WTC11 (cell line): ENCODE measurements at regions not wholly inside any gene's neighbourhood (a gene's known extent, or its start where the extent isn't known, plus 50 kb on each side); places are given as distances from the start of the nearest gene placed in this dataset.

ENCODE experiments used
- ATAC-seq: fragments of 200-7000 bp; cut with Tn5 transposase; 2 replicates; pipeline ENCODE4 v1.10.0; 2021; ENCODE audit warnings: mild to moderate bottlenecking, moderate library complexity
- CTCF ChIA-PET: fragments of 300-600 bp; sonication (Branson Sonifier 250); formaldehyde crosslinking; loops from one replicate; lab custom pipeline; 2021; ENCODE audit warnings: antibody characterized with exemption; lab: Charles Lee
- POLR2A ChIA-PET: fragments of 350-600 bp; sonication (Branson Sonifier 250); formaldehyde crosslinking; loops from one replicate; lab custom pipeline; 2021; ENCODE audit warnings: antibody characterized with exemption; lab: Charles Lee
- DNase-seq: peaks from one replicate; pipeline ENCODE4 v3.0.0; 2021; ENCODE audit warnings: low spot score
- H3K27ac Mint-ChIP-seq: 2 replicates; pipeline ENCODE4 v1.8.0; 2021; ENCODE audit warnings: mixed read lengths
- H3K27me3 Mint-ChIP-seq: 2 replicates; pipeline ENCODE4 v1.8.0; 2021; ENCODE audit warnings: low read depth, mild to moderate bottlenecking, moderate library complexity, mixed read lengths
- H3K36me3 Mint-ChIP-seq: 2 replicates; pipeline ENCODE4 v1.8.0; 2021; ENCODE audit warnings: mixed read lengths
- H3K4me1 Mint-ChIP-seq: 2 replicates; pipeline ENCODE4 v1.8.0; 2022; ENCODE audit warnings: mixed read lengths
- H3K4me3 Mint-ChIP-seq: 2 replicates; pipeline ENCODE4 v1.8.0; 2021; ENCODE audit warnings: mild to moderate bottlenecking, moderate library complexity, mixed read lengths
- H3K9me3 Mint-ChIP-seq: 2 replicates; pipeline ENCODE4 v1.8.0; 2021; ENCODE audit warnings: mixed read lengths
- ATF2 ChIP-seq: sonication (generic); formaldehyde crosslinking; IDR thresholded peaks from 2 replicates; pipeline ENCODE4 v1.8.1; 2022; ENCODE audit warnings: low read depth, missing genetic modification reagents, borderline replicate concordance
- CBFB ChIP-seq: sonication (generic); formaldehyde crosslinking; IDR thresholded peaks from 2 replicates; pipeline ENCODE4 v1.8.1; 2022; ENCODE audit warnings: mild to moderate bottlenecking, low read depth, missing genetic modification reagents
- E2F1 ChIP-seq: sonication (generic); formaldehyde crosslinking; IDR thresholded peaks from 2 replicates; pipeline ENCODE4 v1.8.0; 2022; ENCODE audit warnings: mild to moderate bottlenecking, missing genetic modification reagents
- JUN ChIP-seq: sonication (generic); formaldehyde crosslinking; IDR thresholded peaks from 2 replicates; pipeline ENCODE4 v1.8.0; 2023; ENCODE audit warnings: mild to moderate bottlenecking, missing genetic modification reagents
- MAX ChIP-seq: sonication (generic); formaldehyde crosslinking; IDR thresholded peaks from 2 replicates; pipeline ENCODE4 v1.8.0; 2022; ENCODE audit warnings: mild to moderate bottlenecking, missing genetic modification reagents
- NFYB ChIP-seq: sonication (generic); formaldehyde crosslinking; conservative IDR thresholded peaks from 2 replicates; pipeline ENCODE4 v1.8.0; 2022; ENCODE audit warnings: low read depth, missing genetic modification reagents
- NR1H2 ChIP-seq: sonication (generic); formaldehyde crosslinking; IDR thresholded peaks from 2 replicates; pipeline ENCODE4 v1.9.0; 2021; ENCODE audit warnings: mild to moderate bottlenecking, moderate library complexity, missing genetic modification reagents
- OVOL2 ChIP-seq: fragments of 250-450 bp; sonication (Bioruptor Pico); IDR thresholded peaks from 2 replicates; pipeline ENCODE4 v1.9.0; 2021; ENCODE audit warnings: mild to moderate bottlenecking, borderline replicate concordance
- PRDM15 ChIP-seq: sonication (generic); formaldehyde crosslinking; IDR thresholded peaks from 2 replicates; pipeline ENCODE4 v1.8.0; 2022; ENCODE audit warnings: missing genetic modification reagents
- PRRX2 ChIP-seq: fragments of 250-450 bp; sonication (Bioruptor Pico); IDR thresholded peaks from 2 replicates; pipeline ENCODE4 v1.8.0; 2021; ENCODE audit warnings: mild to moderate bottlenecking
- SMAD3 ChIP-seq: sonication (generic); formaldehyde crosslinking; IDR thresholded peaks from 2 replicates; pipeline ENCODE4 v1.8.0; 2022; ENCODE audit warnings: missing genetic modification reagents, mild to moderate bottlenecking, borderline replicate concordance
- TCF7 ChIP-seq: sonication (generic); formaldehyde crosslinking; IDR thresholded peaks from 2 replicates; pipeline ENCODE4 v1.8.0; 2022; ENCODE audit warnings: mild to moderate bottlenecking, low read depth, missing genetic modification reagents, moderate library complexity
- TEAD1 ChIP-seq: sonication (generic); formaldehyde crosslinking; IDR thresholded peaks from 2 replicates; pipeline ENCODE4 v1.8.0; 2022; ENCODE audit warnings: mild to moderate bottlenecking, missing genetic modification reagents
- ZNF219 ChIP-seq: sonication (generic); formaldehyde crosslinking; IDR thresholded peaks from 2 replicates; pipeline ENCODE4 v1.8.0; 2023; ENCODE audit warnings: missing genetic modification reagents, mild to moderate bottlenecking, borderline replicate concordance
- ZNF317 ChIP-seq: sonication (generic); formaldehyde crosslinking; IDR thresholded peaks from 2 replicates; pipeline ENCODE4 v1.8.1; 2023; ENCODE audit warnings: low read depth, mild to moderate bottlenecking, moderate library complexity, missing genetic modification reagents, borderline replicate concordance
- ZNF396 ChIP-seq: fragments of 250-450 bp; sonication (Bioruptor Pico); IDR thresholded peaks from 2 replicates; pipeline ENCODE4 v1.8.0; 2021; ENCODE audit warnings: mild to moderate bottlenecking, moderate library complexity, borderline replicate concordance
- ZNF425 ChIP-seq: fragments of 250-450 bp; sonication (Bioruptor Pico); conservative IDR thresholded peaks from 2 replicates; pipeline ENCODE4 v1.9.0; 2021; ENCODE audit warnings: mild to moderate bottlenecking

- no peak for TF ChIP-seq E2F1 (CRISPR knock-in tag)
- no peak for TF ChIP-seq TEAD1 (CRISPR knock-in tag)
These were observed 91.9 kb downstream of the LEPR start (continued) for GRCh38 chr1:65512383-65512782.

- H3K4me3 Mint-ChIP-seq = no peak overlapping the region
- no peak for DNase-seq
- TF ChIP-seq ZNF219 (CRISPR knock-in tag) (no peak), NR1H2 (no peak), JUN (CRISPR knock-in tag) (no peak)
- CTCF ChIA-PET = no interaction called here
- peaks cover 14% of the 10 kb centered on the region for H3K4me1 Mint-ChIP-seq
- ATAC-seq = no peak
- H3K9me3 Mint-ChIP-seq = no peaks in the 10 kb centered on the region
- no peak overlapping the region for H3K27ac Mint-ChIP-seq
- POLR2A ChIA-PET = no interaction called here
- H3K36me3 Mint-ChIP-seq = no peaks in the 10 kb centered on the region
- H3K27me3 Mint-ChIP-seq = no peaks in the 10 kb centered on the region
These were observed 92.7 kb downstream of the LEPR start for GRCh38 chr1:65512967-65513780.

- Mint-ChIP-seq H3K9me3 (no peaks in the 10 kb centered on the region), H3K4me1 (peaks cover 14% of the 10 kb centered on the region), H3K4me3 (no peak overlapping the region), H3K27ac (no peak overlapping the region), H3K36me3 (no peaks in the 10 kb centered on the region), H3K27me3 (no peaks in the 10 kb centered on the region)
- DNase-seq (no peak), ATAC-seq (no peak)
- CTCF ChIA-PET = no interaction called here
- TF ChIP-seq PRDM15 (CRISPR knock-in tag) (no peak), CBFB (CRISPR knock-in tag) (no peak), MAX (CRISPR knock-in tag) (no peak), PRRX2 (no peak), TCF7 (no peak), OVOL2 (CRISPR knock-in tag) (no peak), NFYB (CRISPR knock-in tag) (no peak)
- POLR2A ChIA-PET = no interaction called here
These were observed 93.6 kb downstream of the LEPR start for GRCh38 chr1:65514041-65514440.

- DNase-seq (no peak), ATAC-seq (peak; percentile 18; the same call in 1 of the 2 replicates)
- H3K9me3 Mint-ChIP-seq = peaks cover 5% of the 10 kb centered on the region; the same call in 1 of the 2 replicates
- peaks cover 7% of the 10 kb centered on the region for H3K4me1 Mint-ChIP-seq
- ChIA-PET POLR2A (no interaction called here), CTCF (interaction anchor here (0.6 to 1.0 kb wide), 3 partner anchors 66 to 290 kb away, joined by 3 to 5 read pairs (median 3); no protein-coding TSS in a partner anchor)
- no peaks in the 10 kb centered on the region for H3K36me3 Mint-ChIP-seq
- TF ChIP-seq SMAD3 (CRISPR knock-in tag) (no peak), ZNF396 (CRISPR knock-in tag) (no peak), ZNF317 (CRISPR knock-in tag) (no peak), ZNF425 (CRISPR knock-in tag) (no peak), ATF2 (CRISPR knock-in tag) (no peak)
- TF ChIP-seq, all 79 proteins: peak for 0
- H3K27ac Mint-ChIP-seq = no peak overlapping the region
- peaks cover 51% of the 10 kb centered on the region for H3K27me3 Mint-ChIP-seq
- peak overlapping the region; percentile 72 for H3K4me3 Mint-ChIP-seq
These were observed 104.4 kb downstream of the LEPR start for GRCh38 chr1:65524931-65525265.
